NCI-H2171 (cell line): ENCODE measurements at regions not wholly inside any gene's neighbourhood (a gene's known extent, or its start where the extent isn't known, plus 50 kb on each side); places are given as distances from the start of the nearest gene placed in this dataset.

Experiments
- DNase-seq: peaks from one replicate; lab custom pipeline; 2025; lab: John Stamatoyannopoulos, UW

DNA sequence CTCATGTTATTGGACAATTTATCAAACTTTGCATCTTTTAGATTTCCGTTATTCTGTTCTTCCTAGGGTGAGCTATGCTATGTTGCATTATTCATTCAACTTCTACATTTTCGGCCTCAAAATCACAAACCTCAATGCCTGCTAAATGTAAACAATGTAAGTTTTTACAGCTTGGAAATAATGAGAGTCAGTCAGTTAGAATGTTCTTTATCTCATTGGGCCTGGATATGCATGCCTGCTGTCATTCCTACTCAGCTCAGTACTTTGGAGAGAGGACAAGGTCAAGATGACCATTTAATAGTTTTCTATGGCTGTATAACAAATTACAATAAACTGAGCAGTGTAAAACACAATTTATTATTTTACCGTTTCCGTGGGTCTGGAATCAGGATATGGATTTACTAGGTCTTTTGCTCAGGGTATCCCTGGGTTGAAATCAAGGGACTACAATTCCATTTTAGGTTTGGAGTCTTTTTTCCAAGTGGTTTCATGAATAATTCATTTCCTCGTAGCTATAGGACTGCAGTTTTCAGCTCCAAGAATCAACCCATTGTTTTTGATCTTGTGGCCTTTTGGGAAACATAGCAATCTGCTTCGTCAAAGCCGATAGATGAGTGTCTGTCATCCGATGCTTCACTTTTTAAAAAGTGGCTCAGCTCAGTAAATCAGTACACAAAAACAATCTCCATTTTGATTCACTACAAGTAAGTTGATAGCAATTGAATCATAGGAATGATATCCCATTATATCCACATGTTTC lies 1143.2 kb upstream of the CDH6 start:
- DNase-seq, result no peak

DNA sequence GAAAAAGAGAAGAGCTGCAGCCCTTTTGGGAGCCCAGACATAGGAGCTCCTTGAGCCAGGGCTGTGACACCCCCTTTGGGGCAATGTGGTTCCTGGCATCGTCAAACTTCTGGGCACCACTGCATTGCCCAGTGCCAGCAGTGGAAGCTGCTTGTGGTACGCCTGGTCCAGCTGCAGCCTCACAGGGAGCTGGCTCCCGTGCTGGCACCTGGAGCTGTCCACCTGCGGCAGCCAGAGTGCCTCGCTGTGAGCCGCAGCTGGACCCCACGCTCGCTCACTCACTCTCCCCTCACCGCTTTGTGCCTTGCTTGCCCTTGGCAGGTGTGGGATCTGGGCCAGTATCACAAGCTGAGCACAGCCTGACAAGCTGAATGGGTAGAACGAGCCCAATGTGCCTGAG lies 1150.8 kb upstream of the CDH6 start:
- DNase-seq, result no peak

- no peak for DNase-seq
Measured at GRCh38 chr5:30041831-30042385, 1151.6 kb upstream of the CDH6 start.

GRCh38 chr5:30041291-30041690 lies 1152.2 kb upstream of the CDH6 start:
- DNase-seq, result no peak

GRCh38 chr5:30040488-30041118 lies 1152.9 kb upstream of the CDH6 start:
- peak; percentile 54 for DNase-seq

DNA sequence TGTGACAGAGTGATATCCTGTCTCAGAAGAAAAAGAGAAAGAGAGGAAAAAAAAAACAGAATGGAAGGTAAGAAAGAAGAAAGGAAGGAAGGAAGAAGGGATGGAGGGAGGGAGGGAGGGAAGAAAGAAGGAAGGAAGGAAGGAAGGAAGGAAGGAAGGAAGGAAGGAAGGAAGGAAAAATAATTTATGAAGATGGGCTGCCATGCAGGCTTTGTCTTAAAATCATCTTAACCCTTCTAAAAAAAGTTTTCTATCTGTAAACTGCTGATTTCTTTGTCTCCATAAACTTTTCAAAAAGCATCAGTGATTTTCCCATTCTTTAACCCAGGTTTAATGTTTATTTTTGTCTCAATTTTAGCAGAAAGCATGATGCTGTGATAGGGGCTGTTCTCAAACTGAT lies 1154.1 kb upstream of the CDH6 start:
- DNase-seq, result no peak

GRCh38 chr5:30034870-30035269 lies 1158.6 kb upstream of the CDH6 start:
- no peak for DNase-seq

DNA sequence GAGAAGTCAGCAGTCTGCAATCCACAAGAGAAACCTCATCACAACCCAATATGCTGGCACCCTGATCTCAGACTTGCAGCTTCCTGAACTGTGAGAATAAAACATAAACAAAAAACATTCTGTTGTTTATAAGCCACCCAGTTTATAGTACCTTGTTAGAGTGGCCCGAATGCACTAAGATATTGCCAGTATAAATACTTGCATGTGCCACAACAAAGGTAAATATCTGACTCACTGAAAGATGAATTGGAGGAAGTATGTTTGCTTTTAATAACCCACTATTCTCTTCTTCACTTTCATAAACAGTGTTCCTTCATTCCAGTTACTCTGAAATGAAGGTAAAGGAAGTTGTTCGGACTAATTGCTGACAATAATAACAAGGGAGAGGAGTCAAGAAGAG lies 1163.4 kb upstream of the CDH6 start:
- DNase-seq, result no peak

DNA sequence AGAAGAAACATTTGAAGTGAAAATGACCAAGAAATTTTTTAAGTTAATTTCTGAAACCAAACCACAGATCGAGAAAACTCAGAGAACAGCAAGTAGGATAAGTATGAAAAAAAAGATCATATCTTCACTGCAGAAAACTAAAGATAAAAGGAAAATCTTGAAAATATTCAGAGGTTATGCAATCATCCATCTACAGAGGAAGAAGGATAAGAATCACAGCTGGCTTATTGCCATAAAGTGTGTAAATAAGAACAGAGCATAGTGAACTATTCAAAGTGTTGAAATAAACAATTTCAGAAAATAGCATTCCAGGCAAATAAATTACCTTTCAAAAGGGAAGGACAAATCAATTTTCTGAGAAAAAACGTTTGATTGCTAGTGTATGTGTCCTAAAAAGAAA lies 1191.7 kb upstream of the CDH6 start:
- DNase-seq, result no peak

GRCh38 chr5:30000231-30000630 lies 1193.3 kb upstream of the CDH6 start:
- DNase-seq, result no peak

DNA sequence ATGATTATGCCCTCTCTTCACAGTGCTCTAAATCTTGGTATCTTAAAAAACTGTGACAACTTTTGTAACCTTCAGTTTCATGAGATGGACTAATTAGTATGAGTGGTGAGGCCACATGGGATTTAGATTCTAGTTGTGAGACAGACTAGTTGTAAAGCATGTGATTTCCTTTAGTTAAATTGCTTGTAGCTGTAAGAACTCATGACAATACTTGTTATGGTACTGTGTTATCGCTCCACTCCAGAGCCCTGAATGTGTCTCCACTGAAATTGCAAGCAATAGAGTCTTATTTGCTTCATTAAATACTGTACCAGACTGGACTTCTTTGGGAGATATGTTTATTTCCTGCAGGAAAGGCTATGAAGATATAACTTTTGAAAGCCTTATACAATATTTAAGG lies 1198.3 kb upstream of the CDH6 start:
- DNase-seq, result no peak

- DNase-seq, result no peak
Measured at GRCh38 chr5:29994519-29994918, 1199.0 kb upstream of the CDH6 start.

GRCh38 chr5:29993286-29993685 lies 1200.2 kb upstream of the CDH6 start:
- no peak for DNase-seq

- no peak for DNase-seq
Measured at GRCh38 chr5:29992248-29992647, 1201.2 kb upstream of the CDH6 start.

DNA sequence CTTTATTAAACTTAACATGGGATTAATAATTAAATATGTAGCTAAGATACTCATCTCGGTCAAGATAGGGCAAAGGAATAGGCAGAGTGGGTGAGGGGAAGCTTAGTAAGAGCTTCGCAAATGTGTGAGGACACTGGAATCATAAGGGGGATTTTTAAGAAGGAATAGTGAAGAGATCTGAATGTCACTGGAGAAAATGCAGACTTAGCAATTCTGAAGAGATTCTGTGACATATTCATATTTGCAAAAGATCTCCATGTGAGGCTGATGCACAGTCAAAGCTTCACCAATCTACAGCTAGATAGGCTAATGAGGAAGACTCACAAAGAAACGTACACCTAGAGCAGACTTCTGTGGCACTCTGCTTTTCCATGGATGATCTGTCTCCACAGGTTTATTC lies 1202.8 kb upstream of the CDH6 start:
- no peak for DNase-seq

GRCh38 chr5:29984156-29984540 lies 1209.3 kb upstream of the CDH6 start:
- no peak for DNase-seq

GRCh38 chr5:29983528-29984155 lies 1209.8 kb upstream of the CDH6 start:
- DNase-seq, result no peak

GRCh38 chr5:29982457-29982856 lies 1211.0 kb upstream of the CDH6 start:
- DNase-seq, result no peak

DNA sequence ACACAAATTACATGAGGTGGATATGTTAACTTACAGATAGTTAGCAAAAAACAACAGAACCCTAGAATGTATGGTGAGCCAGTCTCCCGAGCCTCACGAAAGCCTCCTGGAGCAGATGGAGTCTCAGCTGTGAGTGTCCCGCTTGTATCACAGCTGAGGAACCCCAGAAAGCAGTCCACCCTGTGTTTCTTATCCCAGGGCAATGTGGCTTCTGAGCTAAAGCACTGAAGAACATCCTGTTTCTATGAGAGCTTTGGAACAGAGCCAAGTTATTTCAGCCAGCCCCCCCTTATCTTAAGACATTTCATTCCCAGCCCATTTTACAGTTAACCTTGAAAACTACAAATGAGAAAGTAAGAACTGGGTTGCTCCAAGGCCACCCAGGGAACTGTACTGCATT lies 1220.9 kb upstream of the CDH6 start:
- DNase-seq, result no peak

DNA sequence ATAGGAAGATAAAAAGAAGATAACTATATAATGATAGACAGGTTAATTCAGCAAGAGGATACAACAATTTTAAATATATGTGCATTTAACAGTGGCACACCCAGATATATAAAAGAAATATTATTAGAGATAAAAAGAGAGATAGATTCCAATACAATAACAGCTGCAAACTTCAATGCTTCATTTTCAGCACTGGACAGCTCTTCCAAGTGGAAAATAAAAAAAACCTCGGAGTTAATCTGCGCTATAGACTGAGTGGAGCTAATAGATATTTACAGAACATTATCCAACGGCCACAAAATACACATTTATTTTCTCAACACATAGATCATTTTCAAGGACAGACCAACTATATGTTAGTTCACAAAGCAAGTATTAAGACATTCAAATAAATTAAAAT lies 1229.5 kb upstream of the CDH6 start:
- no peak for DNase-seq

GRCh38 chr5:29960323-29960722 lies 1233.2 kb upstream of the CDH6 start:
- DNase-seq, result no peak

DNA sequence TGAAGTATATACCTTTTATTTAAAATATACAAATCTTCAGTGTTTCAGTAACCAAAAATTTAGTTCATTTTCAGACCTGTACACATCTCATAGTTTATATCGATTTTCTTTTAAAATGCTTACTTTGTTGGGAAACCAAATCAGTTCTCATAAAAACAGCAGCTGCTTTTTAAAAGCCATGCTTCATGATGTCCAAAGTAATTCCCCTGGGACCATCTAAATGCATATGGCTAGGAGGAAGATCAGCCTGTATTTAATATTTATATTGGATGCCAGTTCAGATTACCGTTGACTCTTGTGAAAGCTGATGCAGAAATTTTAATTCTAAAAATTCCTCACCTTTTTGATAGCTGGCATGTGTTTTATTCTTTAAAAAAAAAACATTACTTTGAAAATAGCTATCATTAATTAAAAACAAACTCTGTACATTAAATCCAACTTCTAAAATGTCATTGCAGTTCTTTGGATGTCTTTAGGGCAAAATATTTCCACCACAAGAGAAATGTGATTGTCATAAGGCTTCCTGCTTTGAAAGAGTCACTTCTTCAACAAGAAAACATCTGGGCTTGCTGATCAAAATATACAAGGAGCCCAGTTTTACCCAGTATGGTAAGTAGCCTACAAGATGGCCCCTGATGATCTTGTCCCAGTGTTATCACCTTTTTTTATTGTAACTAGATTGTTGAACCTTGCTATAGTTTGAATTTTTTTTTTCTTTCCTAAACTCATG lies 1242.9 kb upstream of the CDH6 start:
- no peak for DNase-seq
